Pancreas (tissue), 10 donors: ENCODE measurements at regions not wholly inside any gene's neighbourhood (a gene's known extent, or its start where the extent isn't known, plus 50 kb on each side); places are given as distances from the start of the nearest gene placed in this dataset.

Experiments
- ATAC-seq, 4 donors: fragments of 200-7000 bp; cut with Tn5 transposase; one replicate each; pipeline versions ENCODE4 v1.8.0 to v1.9.1; 2020; ENCODE audit warnings: mild to moderate bottlenecking in 4 of 4, moderate library complexity in 4 of 4
- DNase-seq, 6 donors: peaks; one replicate each; pipeline ENCODE4 v3.0.0-alpha.2; 2020
- FAIRE-seq: peaks from 2 replicates; lab custom pipeline; 2012; peaks lifted over from hg19 to GRCh38; lab: Jason Lieb, UNC
- H3K27ac ChIP-seq, 4 donors: fragments of 200-600 bp; sonication (generic); 1 replicate in 3 of 4; 2 replicates in 1 of 4; pipeline versions ENCODE4 v1.5.0 to v1.8.0; 2020
- H3K27me3 ChIP-seq, 4 donors: fragments of 200-600 bp; one replicate each; pipeline ENCODE4 v1.8.0; 2021
- H3K36me3 ChIP-seq, 3 donors: fragments of 200-600 bp; sonication (generic) in 1 of 3; one replicate each; pipeline versions ENCODE4 v1.5.0 to v1.8.0; 2020 to 2021
- H3K4me1 ChIP-seq, 3 donors: fragments of 200-600 bp; one replicate each; pipeline ENCODE4 v1.8.0; 2021
- H3K4me3 ChIP-seq, 4 donors: fragments of 200-600 bp; sonication (generic) in 2 of 4; one replicate each; pipeline versions ENCODE4 v1.5.0 to v1.8.0; 2020 to 2021
- H3K9me3 ChIP-seq, 4 donors: fragments of 200-600 bp; one replicate each; pipeline ENCODE4 v1.8.0; 2021
- CTCF ChIP-seq, 4 donors: fragments of 200-600 bp; sonication (generic) in 3 of 4; IDR thresholded peaks; one replicate each; pipeline versions ENCODE4 v1.5.0 to v1.8.0; 2021; ENCODE audit warnings: antibody characterized with exemption in 4 of 4
- WGBS, 2 donors: extraction: QIAGEN DNeasy Blood & Tissue Kit; methylation state at CpG; one replicate each; pipeline ENCODE4 v1.1.7; 2013; 5-methylcytosine and 5-hydroxymethylcytosine counted together
- intact Hi-C, 3 donors: fragments of 100-400 bp; cut with DNase I; formaldehyde crosslinking; loops; one replicate each; pipeline versions ENCODE4 v1.11.1 to v1.14.2; 2022
- donor health status: healthy with polysubstance abuse.
- donor health status: DM: no; HTN: no; CAD: no; lungs with moderate emphysema.
- donor health status: DM: no; HTN: no; CAD: no.
- donor health status: control.
- donor health status: control.
- donor health status: Bipolar disorder and iron deficiency.
- donor health status: DM: yes; HTN: yes; CAD: no.
- donor health status: DM: no; HTN: no; CAD: no.
- donor health status: DM: no; HTN: no; CAD: no.
- donor health status: DM: yes; HTN: yes; CAD: no.

GRCh38 chr9:88651682-88652633, 117.0 kb downstream of the NXNL2 start:
- no peak for FAIRE-seq
- H3K27ac ChIP-seq = no peak overlapping the region

DNA sequence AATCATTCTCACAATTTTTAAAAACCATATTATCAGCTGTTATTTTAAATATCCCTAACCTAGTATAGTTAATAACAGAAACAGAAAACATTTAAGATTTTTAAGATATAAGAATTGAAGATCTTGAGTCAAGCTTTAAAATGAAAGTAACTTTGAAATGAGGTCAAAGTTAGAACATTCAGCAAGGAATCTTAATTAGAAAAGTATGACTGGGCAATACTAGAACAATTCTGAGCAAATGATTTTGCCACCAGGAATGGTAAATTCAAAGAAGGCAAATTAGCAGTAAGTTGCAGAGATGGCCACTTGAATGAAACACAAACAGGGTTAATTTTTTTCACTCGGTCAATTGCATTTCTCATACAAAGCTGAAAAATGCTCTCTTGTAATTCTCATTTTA, 117.9 kb downstream of the NXNL2 start:
- H3K27me3 ChIP-seq = no peaks in the 10 kb centered on the region
- WGBS, 2 donors = 57 to 65% methylated on average over 1 of the region's 1 CpG
- no peak overlapping the region for H3K4me3 ChIP-seq
- no peaks in the 10 kb centered on the region for H3K36me3 ChIP-seq
- intact Hi-C loops = no loop called here
- ATAC-seq (no peak), FAIRE-seq (no peak), DNase-seq (no peak)
- H3K27ac ChIP-seq = no peak overlapping the region
- TF ChIP-seq CTCF (IDR thresholded peaks at IDR 0.05) = no peak
- no peaks in the 10 kb centered on the region for H3K4me1 ChIP-seq
- H3K9me3 ChIP-seq = no peaks in the 10 kb centered on the region

More at GRCh38 chr9:88651682-88652633, 117.0 kb downstream of the NXNL2 start:
- peak in 3 of 4 donors; percentile 55 to 75 (median 66) for ATAC-seq
- Histone ChIP-seq H3K4me1 (no peaks in the 10 kb centered on the region), H3K4me3 (no peak overlapping the region), H3K36me3 (no peaks in the 10 kb centered on the region), H3K27me3 (no peaks in the 10 kb centered on the region), H3K9me3 (no peaks in the 10 kb centered on the region)
- peak in 4 of 6 donors; percentile 13 to 41 (median 36) for DNase-seq
- TF ChIP-seq CTCF (IDR thresholded peaks at IDR 0.05) = no peak
- intact Hi-C loops = no loop called here
- 68 to 72% methylated on average over 10 of the region's 10 CpGs for WGBS, 2 donors

DNA sequence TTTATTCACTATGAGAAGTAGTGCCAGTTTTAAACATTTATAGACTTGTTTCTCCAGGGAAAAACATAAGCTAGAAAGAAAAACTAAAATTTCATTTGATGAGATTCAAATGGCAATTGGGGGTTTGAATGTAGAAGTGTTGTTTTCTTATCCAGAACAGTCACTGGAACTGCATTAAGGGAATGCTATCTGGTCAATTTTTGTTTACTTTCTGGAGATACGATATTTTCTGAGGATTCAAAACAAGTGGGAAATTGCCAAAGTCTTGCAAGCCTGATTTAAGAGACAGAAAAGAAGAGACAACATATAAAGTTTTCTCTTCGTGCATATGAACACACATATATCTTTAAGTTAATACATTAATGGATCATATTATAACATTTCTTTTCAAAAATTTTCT, 118.4 kb downstream of the NXNL2 start:
- ATAC-seq (no peak), FAIRE-seq (no peak), DNase-seq (no peak)
- 48 to 51% methylated on average over 2 of the region's 2 CpGs for WGBS, 2 donors
- Histone ChIP-seq H3K4me3 (no peak overlapping the region), H3K27ac (no peak overlapping the region), H3K27me3 (no peaks in the 10 kb centered on the region), H3K36me3 (no peaks in the 10 kb centered on the region), H3K4me1 (no peaks in the 10 kb centered on the region), H3K9me3 (no peaks in the 10 kb centered on the region)
- intact Hi-C loops = no loop called here
- TF ChIP-seq CTCF (IDR thresholded peaks at IDR 0.05) = no peak

- H3K4me1 ChIP-seq = no peaks in the 10 kb centered on the region
- H3K4me3 ChIP-seq = no peak overlapping the region
- no peak for ATAC-seq
- no peaks in the 10 kb centered on the region for H3K9me3 ChIP-seq
- no peaks in the 10 kb centered on the region for H3K36me3 ChIP-seq
- WGBS, 2 donors = 74 to 76% methylated on average over 3 of the region's 3 CpGs
- FAIRE-seq = no peak
- H3K27ac ChIP-seq = no peak overlapping the region
- no peak for TF ChIP-seq CTCF (IDR thresholded peaks at IDR 0.05)
- H3K27me3 ChIP-seq = no peaks in the 10 kb centered on the region
- no peak for DNase-seq
- intact Hi-C loops = no loop called here
These were observed 118.9 kb downstream of the NXNL2 start for GRCh38 chr9:88653911-88654310.

GRCh38 chr9:88657893-88658292, 122.9 kb downstream of the NXNL2 start:
- no peak for ATAC-seq
- TF ChIP-seq CTCF (IDR thresholded peaks at IDR 0.05) = no peak
- no peak for FAIRE-seq
- H3K27me3 ChIP-seq = no peaks in the 10 kb centered on the region
- no peaks in the 10 kb centered on the region for H3K9me3 ChIP-seq
- intact Hi-C loops = no loop called here
- no peaks in the 10 kb centered on the region for H3K4me1 ChIP-seq
- no peak for DNase-seq
- WGBS, 2 donors = 64 to 69% methylated on average over 2 of the region's 2 CpGs
- H3K27ac ChIP-seq = no peak overlapping the region
- H3K36me3 ChIP-seq = no peaks in the 10 kb centered on the region
- no peak overlapping the region for H3K4me3 ChIP-seq
